22Rv1 (cell line): ENCODE measurements at regions not wholly inside any gene's neighbourhood (a gene's known extent, or its start where the extent isn't known, plus 50 kb on each side); places are given as distances from the start of the nearest gene placed in this dataset.

Experiments used
- CTCF ChIP-seq: fragments of 450-650 bp; IDR thresholded peaks from 2 replicates; pipeline ENCODE4 v1.5.1; 2017; ENCODE audit warnings: mild to moderate bottlenecking
- ZFX ChIP-seq: fragments of 450-650 bp; IDR thresholded peaks from 2 replicates; pipeline ENCODE4 v1.6.1; 2017; ENCODE audit warnings: antibody characterized with exemption, borderline replicate concordance

- TF ChIP-seq CTCF (no peak), ZFX (no peak)
Measured at GRCh38 chr16:65489531-65490023, 367.7 kb upstream of the CDH11 start.
